Limb (tissue), 2 donors: ENCODE measurements at regions not wholly inside any gene's neighbourhood (a gene's known extent, or its start where the extent isn't known, plus 50 kb on each side); places are given as distances from the start of the nearest gene placed in this dataset.

Source experiments
- DNase-seq, 2 donors: peaks; one replicate each; pipeline ENCODE4 v3.0.0-alpha.2; 2016; ENCODE audit errors: extremely low spot score in 2 of 2

DNA sequence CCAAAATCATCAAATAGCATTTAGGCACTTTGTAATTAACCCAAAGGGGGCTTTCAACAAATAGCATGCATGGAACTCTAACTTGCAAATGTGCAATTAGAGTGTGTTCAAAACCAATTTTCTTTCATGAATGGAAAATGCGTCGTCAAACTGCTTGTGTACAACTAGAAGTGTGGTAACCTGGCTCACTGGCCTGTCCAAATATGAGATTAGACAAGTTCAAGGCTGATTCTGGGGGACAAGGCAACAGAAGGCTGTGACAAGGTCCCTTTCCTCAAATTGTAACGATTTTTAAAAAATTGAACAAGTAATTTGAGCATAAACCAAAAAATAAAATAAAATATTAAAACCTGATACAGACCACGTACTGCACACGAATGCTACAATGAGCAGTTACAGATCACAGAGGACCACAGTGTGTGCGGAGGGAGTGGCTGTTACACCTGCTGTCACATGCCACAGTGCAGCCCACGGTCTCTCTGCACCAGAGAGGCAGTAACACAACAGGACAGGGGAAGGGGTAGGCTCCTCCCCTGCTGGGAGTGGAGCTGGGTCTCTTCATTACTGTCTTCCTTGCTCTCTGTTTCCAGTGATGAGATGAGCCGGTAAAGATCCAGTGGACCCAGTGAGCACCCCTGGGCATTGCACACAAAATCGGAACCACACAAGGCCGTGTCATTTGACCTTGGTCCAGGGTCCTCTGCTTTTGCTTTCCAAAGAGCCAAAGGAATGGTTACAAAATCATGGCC, 252.2 kb upstream of the PDE10A start:
- no peak for DNase-seq

DNA sequence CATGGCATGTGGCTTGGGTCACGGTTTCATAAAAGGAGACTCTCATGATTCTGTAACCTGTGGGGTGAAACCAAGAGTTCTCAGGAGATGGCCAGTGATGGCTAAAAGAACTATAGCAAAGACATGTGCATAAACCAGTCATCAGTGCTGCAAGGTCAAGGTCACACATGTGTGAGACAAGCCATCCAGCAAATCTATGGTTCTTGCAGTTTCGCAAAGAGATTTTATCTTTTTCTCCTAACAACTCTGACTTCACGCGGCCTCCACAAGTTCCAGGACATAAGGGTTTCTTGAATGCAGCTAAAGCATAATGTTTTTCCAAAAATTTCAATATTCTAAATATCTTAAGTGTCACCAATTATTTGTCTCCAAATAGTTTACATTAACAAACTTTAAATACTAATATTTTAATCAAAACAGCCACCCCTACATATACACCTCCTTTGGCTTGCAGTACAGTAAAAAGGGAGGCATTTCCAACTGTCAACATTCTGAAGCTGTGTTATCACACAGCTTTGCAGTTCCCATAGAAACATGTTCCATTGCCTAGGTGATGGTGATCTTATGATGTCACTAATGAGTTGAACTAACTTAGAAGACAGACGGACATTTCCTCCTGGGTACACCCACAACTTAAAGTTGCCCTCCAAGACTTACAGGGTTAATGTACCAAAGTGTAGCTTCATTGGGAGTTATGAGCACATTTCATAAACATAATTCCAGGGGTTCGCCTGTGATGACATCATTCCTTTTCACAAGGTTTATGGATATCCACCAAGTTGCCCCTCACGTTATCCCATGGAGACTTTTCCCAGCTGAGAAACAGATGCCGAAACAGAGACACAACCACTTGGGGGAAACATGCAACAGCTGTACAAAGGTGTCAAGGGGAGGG, 250.9 kb upstream of the PDE10A start:
- no peak for DNase-seq

DNA sequence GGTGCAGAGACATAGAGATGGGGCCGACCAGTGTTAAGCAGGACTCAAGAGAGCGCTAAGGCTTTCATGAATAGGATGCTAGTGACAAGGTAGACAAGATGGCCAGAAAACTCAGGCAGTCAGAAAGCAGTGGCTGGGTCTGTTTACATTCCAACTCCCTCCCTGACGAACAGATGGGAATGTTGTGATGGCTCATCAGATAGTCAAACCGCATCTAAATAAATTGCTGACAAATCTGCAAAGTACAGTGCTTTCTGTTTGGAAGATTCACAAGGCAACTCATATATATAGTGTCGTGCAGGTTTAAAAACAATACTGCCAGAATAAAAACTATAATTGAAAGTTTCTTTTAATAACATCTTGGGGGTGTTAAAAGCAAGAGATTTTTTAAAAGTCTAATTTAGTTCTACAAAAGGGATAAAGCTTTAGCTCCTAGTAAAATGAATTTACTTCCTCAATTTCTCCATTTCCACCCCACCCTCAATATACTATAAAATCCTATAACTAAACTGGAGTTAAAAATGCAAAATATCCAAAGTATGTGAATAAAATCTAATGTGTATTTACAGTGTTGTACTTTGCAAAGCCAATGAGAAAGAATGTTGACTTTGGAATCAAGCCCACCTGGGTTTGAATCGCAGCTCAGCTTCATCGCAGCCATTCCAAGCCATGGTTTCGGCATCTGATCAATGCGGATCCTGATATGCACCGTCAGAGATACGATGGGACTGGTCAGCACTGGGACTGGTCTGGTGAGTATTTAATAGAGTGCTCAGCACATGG, 247.3 kb upstream of the PDE10A start:
- DNase-seq = no peak

DNA sequence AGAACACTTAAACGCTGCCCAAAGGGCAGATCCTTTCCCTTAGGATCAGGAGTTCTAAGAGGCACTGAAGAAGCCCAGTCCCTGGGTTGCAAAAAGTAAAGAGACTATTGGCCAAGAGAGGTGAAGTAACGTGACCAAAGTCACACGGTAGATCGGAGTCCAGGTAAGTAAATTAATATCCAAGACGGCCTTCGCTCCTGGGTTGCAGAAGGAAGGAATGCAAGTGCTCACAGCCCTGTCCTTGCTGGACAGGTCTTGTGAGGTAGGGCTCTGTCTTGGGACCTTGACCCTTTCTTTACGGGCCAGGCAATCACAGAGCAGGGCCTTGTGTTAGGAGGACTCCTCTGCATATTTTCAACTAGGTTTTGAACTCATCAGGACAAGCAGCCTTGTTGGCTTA, 243.7 kb upstream of the PDE10A start:
- DNase-seq = no peak

GRCh38 chr6:165905744-165906143, 242.7 kb upstream of the PDE10A start:
- DNase-seq = no peak

DNA sequence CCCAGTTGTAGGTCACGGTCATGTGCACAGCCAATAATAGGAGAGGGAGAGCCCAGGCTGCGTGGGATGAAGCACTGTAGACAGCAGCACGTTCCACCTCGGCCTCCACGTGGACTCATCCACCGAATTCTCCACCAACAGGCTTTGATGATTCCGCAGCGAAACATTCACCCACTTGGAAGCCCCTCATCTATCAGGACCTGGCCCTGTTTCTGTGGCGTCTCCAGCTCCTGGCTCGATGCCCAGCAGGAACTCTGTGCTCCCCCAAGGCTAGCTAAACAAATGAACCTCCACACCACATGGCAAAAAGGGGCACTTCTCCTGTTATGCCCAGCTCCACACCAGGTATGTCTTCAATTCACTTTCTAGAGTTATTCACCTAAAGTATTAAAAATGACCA, 237.9 kb upstream of the PDE10A start:
- DNase-seq = no peak

DNA sequence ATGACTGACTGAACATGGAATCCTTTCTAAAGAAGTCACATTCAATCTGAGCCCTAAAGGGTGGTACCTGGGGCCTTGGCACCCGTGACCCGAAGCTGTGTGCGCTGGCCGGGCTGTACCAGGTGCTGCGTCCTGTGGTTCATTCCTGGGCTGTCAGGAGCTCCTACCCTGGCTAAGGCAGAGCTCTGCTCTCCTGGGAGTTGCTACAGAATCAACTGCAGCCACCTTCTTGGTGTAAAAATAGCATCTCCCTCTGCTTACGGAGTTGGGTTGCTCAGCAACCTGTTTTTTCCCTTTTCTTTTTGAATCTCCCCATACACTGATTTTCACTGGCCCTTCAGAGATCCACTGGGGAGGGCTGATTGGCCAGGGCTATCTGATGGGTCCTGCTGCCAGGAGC, 236.6 kb upstream of the PDE10A start:
- DNase-seq = no peak

DNA sequence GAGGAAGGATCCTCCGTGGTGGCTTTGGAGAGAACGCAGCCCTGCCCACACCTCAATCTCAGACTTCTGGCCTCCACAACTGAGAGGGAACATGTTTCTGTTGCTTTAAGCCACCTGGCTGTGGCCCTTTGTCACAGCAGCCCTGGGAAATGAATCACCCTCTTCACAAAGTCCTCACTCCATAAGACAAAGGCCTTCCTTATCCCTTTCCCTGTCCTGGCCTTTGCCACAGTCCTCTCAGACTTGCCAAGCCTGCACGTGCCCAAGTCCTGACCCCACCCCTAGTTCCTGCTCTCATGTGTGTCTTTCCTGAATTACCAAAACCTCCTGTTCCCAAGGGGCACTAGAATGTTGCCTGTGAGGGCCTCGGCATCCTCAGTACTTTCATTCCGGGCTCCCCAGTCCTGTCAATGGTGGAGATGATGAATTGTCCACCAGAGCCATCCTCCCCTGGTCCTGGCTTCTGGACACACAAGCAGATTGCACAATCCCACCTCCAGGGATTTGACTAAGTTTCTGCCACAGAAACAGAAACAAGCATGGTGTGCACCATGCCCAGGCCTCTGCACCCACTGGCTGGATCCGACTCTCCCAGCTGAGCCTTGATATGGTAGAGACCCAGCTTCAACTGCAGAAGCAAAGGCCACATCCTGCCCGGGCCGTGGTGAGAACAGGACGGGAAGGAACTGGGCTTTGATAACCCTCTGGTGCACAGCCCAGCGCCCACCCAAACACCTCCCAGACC, 232.6 kb upstream of the PDE10A start:
- DNase-seq = no peak

DNA sequence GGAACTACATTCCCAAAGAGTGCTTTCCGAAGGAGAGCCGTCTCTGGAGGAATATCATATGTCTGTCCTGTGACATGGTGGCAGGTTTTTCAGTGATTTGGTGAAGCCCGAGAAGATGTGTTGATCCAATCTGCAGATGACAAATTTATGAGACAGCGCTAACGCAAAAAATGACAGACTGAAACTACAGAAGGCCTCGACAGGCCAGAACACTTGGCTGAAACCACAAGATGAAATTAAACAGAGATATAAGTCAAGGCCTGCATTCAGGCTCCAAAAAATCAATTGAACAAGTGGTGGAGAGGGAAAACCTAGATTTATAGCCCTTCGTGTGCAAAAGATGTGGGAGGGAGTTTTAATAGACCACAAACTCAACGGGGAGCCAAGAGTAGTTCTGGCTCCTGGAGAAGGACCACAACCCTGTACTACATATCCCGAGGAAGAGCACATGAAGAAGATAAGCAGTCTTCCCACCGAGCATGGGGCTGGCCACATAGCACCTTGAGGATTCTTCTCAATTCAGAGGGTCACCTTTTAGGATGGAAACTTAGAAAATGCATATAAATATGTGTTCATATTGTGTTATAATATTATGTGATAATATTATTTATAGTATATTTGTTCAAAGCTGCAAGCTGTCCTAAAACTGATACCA, 231.3 kb upstream of the PDE10A start:
- DNase-seq = no peak

GRCh38 chr6:165893431-165893830, 230.4 kb upstream of the PDE10A start:
- no peak for DNase-seq

- DNase-seq = no peak
Measured at GRCh38 chr6:165891320-165891719, 228.3 kb upstream of the PDE10A start.

GRCh38 chr6:165890404-165890735, 227.3 kb upstream of the PDE10A start:
- DNase-seq = no peak

GRCh38 chr6:165889636-165890403, 226.8 kb upstream of the PDE10A start:
- peak; percentile 67 to 69 for DNase-seq

- DNase-seq = no peak
Measured at GRCh38 chr6:165886169-165886568, 223.1 kb upstream of the PDE10A start.

GRCh38 chr6:165884813-165885765, 222.0 kb upstream of the PDE10A start:
- DNase-seq = peak; percentile 82 to 92

- DNase-seq = no peak
Measured at GRCh38 chr6:165883851-165884640, 221.0 kb upstream of the PDE10A start.

DNA sequence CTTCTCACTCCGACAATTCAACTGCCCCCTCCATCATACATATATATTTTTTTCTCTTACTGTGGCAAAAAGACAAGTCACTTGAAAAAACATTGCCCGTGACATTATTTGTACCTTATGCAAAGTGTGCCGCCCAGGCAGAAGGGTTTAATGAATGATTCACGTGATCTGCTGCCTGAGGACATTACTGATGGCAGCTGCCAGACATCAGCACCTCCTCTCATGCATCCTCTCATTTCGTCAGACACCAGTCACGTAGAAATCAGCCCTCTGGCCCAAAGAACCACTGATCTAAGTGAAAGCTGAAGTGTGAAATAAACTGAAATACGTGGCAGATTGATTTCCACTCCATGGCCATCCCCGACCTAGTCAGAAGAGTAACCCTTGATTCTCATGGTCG, 218.8 kb upstream of the PDE10A start:
- DNase-seq = no peak

- DNase-seq = peak in 1 of 2 donors; percentile 50
Measured at GRCh38 chr6:165880686-165881085, 217.6 kb upstream of the PDE10A start.
